Spinal cord (tissue), 9 donors: ENCODE measurements at regions not wholly inside any gene's neighbourhood (a gene's known extent, or its start where the extent isn't known, plus 50 kb on each side); places are given as distances from the start of the nearest gene placed in this dataset.

ENCODE experiments used
- DNase-seq, 6 donors: peaks; one replicate each; pipeline versions ENCODE4 v3.0.0 to v3.0.0-alpha.2; 2013 to 2015; ENCODE audit warnings: low spot score in 6 of 6, low read depth in 4 of 6
- H3K27ac ChIP-seq: one replicate; pipeline ENCODE4 v1.5.1; 2013; ENCODE audit warnings: low read depth, low read length, control low read depth
- H3K27me3 ChIP-seq: one replicate; pipeline ENCODE4 v1.6.1; 2013; ENCODE audit warnings: low read length; ENCODE audit not compliant: control insufficient read depth, insufficient read depth
- H3K36me3 ChIP-seq: one replicate; pipeline ENCODE4 v1.6.1; 2013; ENCODE audit warnings: low read length; ENCODE audit not compliant: control insufficient read depth, insufficient read depth
- H3K4me1 ChIP-seq: one replicate; pipeline ENCODE4 v1.6.1; 2013; ENCODE audit warnings: low read length; ENCODE audit not compliant: control insufficient read depth, insufficient read depth
- H3K4me3 ChIP-seq: one replicate; pipeline ENCODE4 v1.5.1; 2013; ENCODE audit warnings: low read depth, low read length, control low read depth
- H3K9me3 ChIP-seq: one replicate; pipeline ENCODE4 v1.6.1; 2013; ENCODE audit warnings: low read length; ENCODE audit not compliant: control insufficient read depth, insufficient read depth
- WGBS: methylation state at CpG from one replicate; pipeline ENCODE4 v1.1.5; 2013; ENCODE audit warnings: missing lambda C conversion rate; ENCODE audit not compliant: insufficient coverage; 5-methylcytosine and 5-hydroxymethylcytosine counted together
- donor health status: healthy.

- no peak overlapping the region for H3K27ac ChIP-seq
- H3K4me1 ChIP-seq: no peaks in the 10 kb centered on the region
- H3K9me3 ChIP-seq: no peaks in the 10 kb centered on the region
- peak in 4 of 6 donors; percentile 6 to 64 (median 24) for DNase-seq
- 65% methylated on average over 5 of the region's 7 CpGs for WGBS
- H3K27me3 ChIP-seq: no peaks in the 10 kb centered on the region
- H3K36me3 ChIP-seq: peaks cover 52% of the 10 kb centered on the region
- H3K4me3 ChIP-seq: no peak overlapping the region
Measured at GRCh38 chr9:92242260-92243136, 51.0 kb downstream of the IARS1 start.

- H3K4me1 ChIP-seq: no peaks in the 10 kb centered on the region
- no peak overlapping the region for H3K27ac ChIP-seq
- no peak overlapping the region for H3K4me3 ChIP-seq
- H3K36me3 ChIP-seq: peaks cover 50% of the 10 kb centered on the region
- no peaks in the 10 kb centered on the region for H3K27me3 ChIP-seq
- no peaks in the 10 kb centered on the region for H3K9me3 ChIP-seq
- DNase-seq: no peak
- WGBS: 100% methylated on average over 1 of the region's 3 CpGs
Measured at GRCh38 chr9:92236915-92237314, 56.6 kb downstream of the IARS1 start.

- Histone ChIP-seq H3K27me3 (no peaks in the 10 kb centered on the region), H3K27ac (no peak overlapping the region), H3K4me3 (no peak overlapping the region), H3K4me1 (no peaks in the 10 kb centered on the region), H3K9me3 (no peaks in the 10 kb centered on the region), H3K36me3 (peaks cover 46% of the 10 kb centered on the region)
- WGBS: 100% methylated on average over 1 of the region's 4 CpGs
- DNase-seq: no peak
Measured at GRCh38 chr9:92236465-92236864, 57.0 kb downstream of the IARS1 start.

GRCh38 chr9:92234514-92234913 lies 59.0 kb downstream of the IARS1 start:
- Histone ChIP-seq H3K27ac (no peak overlapping the region), H3K36me3 (peaks cover 32% of the 10 kb centered on the region), H3K9me3 (no peaks in the 10 kb centered on the region), H3K27me3 (no peaks in the 10 kb centered on the region), H3K4me1 (no peaks in the 10 kb centered on the region), H3K4me3 (no peak overlapping the region)
- no peak for DNase-seq
- WGBS: 95% methylated on average over 4 of the region's 5 CpGs

- DNase-seq: no peak
- no peaks in the 10 kb centered on the region for H3K4me1 ChIP-seq
- no peak overlapping the region for H3K27ac ChIP-seq
- peaks cover 34% of the 10 kb centered on the region for H3K36me3 ChIP-seq
- no peaks in the 10 kb centered on the region for H3K27me3 ChIP-seq
- no peaks in the 10 kb centered on the region for H3K9me3 ChIP-seq
- WGBS: 86% methylated on average over 1 of the region's 1 CpG
- H3K4me3 ChIP-seq: no peak overlapping the region
Measured at GRCh38 chr9:92232190-92232589, 61.3 kb downstream of the IARS1 start.

GRCh38 chr9:92228628-92229027 lies 64.9 kb downstream of the IARS1 start:
- no peak for DNase-seq
- no CpG with 5 or more reads among the region's 2 CpGs for WGBS
- H3K36me3 ChIP-seq: peaks cover 21% of the 10 kb centered on the region
- no peaks in the 10 kb centered on the region for H3K4me1 ChIP-seq
- H3K9me3 ChIP-seq: no peaks in the 10 kb centered on the region
- H3K4me3 ChIP-seq: no peak overlapping the region
- no peaks in the 10 kb centered on the region for H3K27me3 ChIP-seq
- H3K27ac ChIP-seq: no peak overlapping the region

GRCh38 chr9:92224177-92224576 lies 69.3 kb downstream of the IARS1 start:
- Histone ChIP-seq H3K27me3 (no peaks in the 10 kb centered on the region), H3K4me3 (no peak overlapping the region), H3K4me1 (no peaks in the 10 kb centered on the region), H3K36me3 (peaks cover 38% of the 10 kb centered on the region), H3K27ac (no peak overlapping the region), H3K9me3 (no peaks in the 10 kb centered on the region)
- 64% methylated on average over 3 of the region's 4 CpGs for WGBS
- no peak for DNase-seq

GRCh38 chr9:92223758-92224157 lies 69.7 kb downstream of the IARS1 start:
- H3K4me3 ChIP-seq: no peak overlapping the region
- H3K4me1 ChIP-seq: no peaks in the 10 kb centered on the region
- H3K27ac ChIP-seq: no peak overlapping the region
- whole genome bisulfite sequencing: 85% methylated on average over 2 of the region's 2 CpGs
- no peaks in the 10 kb centered on the region for H3K9me3 ChIP-seq
- no peaks in the 10 kb centered on the region for H3K27me3 ChIP-seq
- H3K36me3 ChIP-seq: peaks cover 38% of the 10 kb centered on the region
- DNase-seq: peak in 1 of 6 donors; percentile 86

- Histone ChIP-seq H3K27ac (no peak overlapping the region), H3K36me3 (peaks cover 20% of the 10 kb centered on the region), H3K4me3 (no peak overlapping the region), H3K27me3 (no peaks in the 10 kb centered on the region), H3K4me1 (no peaks in the 10 kb centered on the region), H3K9me3 (no peaks in the 10 kb centered on the region)
- no peak for DNase-seq
- WGBS: 80% methylated on average over 2 of the region's 7 CpGs
Measured at GRCh38 chr9:92208693-92209524, 84.6 kb downstream of the IARS1 start.
